ENCODE measurements at regions not wholly inside any gene's neighbourhood (a gene's known extent, or its start where the extent isn't known, plus 50 kb on each side); places are given as distances from the start of the nearest gene placed in this dataset.

DNA sequence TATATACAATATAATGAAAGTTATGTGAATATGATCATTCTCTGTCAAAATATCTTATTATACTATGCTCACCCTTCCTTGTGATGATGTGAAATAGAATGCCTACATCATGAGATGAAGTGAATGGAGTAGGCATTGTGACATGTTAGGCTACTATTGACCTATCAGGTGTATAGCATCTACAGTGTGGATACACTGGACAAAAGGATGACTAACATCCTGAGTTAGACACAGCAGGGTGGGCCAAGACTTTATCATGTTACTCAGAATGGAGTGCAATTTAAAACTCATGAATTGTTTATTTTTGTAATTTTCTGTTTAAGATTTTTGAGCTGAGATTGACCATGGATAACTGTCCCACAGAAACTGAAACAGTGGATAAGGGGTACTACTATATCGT lies 53.4 kb upstream of the NAV3 start:
- DNase-seq = no peak

DNA sequence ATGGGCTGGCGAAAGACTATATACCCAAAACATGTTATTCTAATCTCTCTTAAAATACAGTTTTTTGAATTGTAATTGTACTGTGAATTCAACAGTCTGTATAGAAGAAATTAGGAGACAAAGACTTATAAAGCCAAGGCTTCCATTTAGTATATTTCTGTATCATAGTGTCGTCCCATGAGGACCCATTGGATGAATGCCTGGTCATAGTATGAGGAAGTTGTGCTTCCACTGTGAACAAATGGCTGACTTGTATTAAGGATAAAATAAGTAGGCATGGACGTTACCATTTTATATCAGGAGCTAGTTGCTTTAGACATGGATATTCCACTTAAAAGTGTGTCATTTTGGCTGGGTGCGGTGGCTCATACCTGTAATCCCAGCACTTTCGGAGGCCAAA lies 55.9 kb upstream of the NAV3 start:
- DNase-seq = no peak

DNA sequence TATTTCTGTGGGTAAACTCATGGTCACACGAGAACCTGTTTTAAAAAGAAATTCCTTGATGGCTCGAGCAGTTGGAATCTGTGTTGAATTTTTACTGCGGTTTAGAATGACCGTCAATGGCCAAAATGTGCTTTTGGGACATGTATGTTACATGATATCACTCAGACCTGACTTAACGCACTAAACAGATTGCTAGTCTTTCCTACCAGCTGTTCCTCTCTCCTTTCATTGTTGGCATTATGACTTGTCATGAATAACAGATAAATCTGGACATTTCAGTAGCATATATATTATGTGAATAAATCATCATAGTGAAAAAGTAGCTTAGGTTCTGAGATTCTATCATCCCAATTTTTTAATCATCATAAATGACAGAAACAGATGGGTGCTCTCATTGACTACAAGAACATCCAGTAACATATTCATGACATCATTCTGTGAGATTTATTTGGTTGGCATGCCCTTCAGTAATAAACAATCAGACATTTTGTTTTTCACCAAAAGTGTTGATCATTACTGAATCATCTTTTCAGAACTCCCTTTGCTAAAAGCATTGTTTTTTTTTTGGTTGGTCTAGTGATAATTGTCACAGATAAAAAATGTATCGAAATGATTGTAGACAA lies 57.9 kb upstream of the NAV3 start:
- peak; percentile 25 for DNase-seq

DNA sequence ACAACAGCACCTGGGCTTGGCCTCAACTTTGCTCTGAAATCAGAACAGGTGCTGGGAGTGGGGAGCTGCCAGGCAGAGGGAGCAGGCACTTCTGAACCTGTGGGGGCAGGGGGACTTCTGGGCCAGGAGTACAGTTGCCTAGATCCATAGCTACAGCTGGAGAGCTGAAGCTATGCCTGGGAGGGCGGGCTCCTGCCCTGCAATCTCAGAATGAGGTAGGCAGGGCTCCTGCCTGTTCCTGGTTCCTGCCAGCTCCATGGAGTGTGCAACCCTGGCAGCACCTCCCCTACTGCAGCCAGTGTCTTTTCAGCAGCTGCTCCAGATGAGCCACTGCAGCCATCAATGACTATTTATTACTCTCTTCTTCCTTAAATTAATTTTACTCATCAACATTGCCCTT lies 62.1 kb upstream of the NAV3 start:
- no peak for DNase-seq

DNA sequence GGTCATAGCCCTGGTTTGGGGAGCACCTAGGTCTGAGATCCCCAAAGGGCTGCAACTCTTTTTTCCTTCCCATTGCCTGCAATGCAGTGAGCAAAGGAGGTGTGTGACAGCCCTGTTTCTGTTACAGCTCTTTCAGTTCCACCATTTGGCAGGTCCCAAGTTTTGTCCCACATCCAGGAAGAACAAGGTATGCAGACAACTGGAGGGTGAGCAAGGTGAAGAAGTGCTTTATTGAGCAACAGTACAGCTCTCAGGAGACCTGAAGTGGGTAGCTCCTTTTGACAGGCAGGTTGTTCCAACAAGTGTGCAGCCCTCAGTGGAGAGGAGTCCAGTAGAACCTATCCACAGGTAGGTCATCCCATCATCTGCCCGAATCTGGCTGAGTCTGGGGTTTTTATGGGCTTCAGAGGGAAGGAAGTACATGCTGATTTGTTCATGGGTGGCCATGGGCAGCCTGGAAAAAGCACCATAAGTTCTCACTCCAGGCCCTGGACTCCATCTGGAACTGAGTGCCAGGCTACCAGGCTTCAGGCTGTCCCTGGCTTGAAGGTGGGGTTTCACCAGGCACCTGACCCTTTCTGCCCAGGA lies 62.8 kb upstream of the NAV3 start:
- DNase-seq = no peak

DNA sequence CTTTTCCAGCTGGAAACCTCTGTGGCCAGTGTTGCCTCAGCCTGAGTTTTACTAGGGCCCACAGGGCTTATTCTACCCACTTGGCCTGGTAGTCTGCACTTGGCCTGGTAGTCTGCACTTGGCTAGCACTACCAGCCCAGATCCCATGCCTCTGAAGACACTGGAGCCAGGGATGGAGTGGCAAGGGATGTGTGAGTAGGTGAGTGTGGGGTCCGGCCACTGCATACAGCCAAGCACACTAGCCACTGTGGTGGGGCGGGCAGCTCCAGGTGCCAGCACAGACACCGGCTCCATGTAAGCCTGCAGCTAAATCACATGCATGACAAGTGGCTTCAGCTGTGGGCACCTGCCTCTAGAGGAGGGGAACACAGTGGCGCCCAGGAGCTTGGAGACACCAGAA lies 63.4 kb upstream of the NAV3 start:
- DNase-seq = no peak

DNA sequence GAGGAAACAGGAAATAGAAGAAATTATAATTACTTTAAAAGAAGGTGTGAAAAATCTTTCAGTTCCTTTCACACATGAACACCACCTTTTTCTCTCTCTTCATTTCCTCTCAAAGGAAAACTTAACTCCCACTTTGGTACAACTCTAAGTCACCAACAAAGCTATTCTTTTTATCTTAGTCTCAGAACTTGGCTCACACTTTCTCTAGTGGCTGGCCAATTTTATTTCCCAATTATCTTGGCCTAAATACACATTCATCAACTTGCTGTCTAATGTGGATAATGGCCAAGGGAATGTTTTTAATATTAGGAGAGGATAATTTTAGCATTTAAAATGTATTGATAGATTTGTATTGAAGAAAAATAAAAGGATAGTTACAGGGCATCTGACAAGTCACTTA lies 64.5 kb upstream of the NAV3 start:
- no peak for DNase-seq

DNA sequence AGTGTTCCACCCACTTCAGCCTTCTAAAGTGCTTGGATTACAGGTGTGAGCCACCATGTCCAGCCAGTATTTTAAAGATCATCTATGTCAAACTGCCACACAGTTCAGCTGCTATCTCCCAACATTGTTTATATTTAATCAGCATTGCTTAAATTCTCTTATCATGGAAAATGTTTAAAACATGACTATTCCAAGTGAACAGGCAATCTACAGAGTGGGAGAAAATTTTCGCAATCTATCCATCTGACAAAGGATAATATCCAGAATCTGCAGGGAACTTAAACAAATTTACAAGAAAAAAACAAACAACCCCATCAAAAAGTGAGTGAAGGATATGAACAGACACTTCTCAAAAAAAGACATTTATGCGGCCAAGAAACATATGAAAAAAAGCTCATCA lies 69.4 kb upstream of the NAV3 start:
- no peak for DNase-seq

DNA sequence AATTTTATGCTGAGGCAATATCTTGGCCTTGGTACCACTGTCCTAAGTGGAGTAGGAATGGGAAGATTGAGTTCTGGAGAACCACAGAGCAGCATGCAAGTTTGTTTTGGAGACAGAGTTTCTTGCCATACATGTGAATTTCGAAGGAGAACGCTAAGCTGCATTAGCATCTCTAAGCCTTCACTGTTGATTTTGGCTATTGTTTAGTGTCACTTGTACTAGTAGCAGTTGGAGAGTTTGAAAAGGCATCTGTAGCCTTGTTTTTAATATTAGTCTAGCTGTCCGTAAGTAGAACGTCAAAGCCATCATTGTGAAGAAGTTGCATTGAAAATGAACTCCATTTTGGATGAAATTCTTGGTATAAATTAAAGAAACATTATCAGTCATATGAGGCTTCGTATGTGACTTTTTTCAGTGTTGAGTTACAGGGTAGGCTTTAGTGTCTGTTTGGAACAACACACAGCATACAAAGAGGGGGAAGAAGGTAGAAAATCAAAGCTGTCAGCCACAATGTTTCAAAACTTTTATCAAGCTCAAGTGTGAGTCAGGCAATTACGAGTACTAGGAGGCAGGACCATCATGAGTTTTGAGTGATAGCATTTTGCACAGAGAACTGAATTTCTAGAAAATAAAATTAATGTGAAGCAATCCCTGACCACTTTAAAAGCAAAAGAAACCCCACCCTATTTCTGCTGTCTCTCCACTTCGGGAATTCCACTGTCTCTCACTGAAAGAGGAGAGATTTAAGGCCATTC lies 70.2 kb upstream of the NAV3 start:
- DNase-seq = no peak

DNA sequence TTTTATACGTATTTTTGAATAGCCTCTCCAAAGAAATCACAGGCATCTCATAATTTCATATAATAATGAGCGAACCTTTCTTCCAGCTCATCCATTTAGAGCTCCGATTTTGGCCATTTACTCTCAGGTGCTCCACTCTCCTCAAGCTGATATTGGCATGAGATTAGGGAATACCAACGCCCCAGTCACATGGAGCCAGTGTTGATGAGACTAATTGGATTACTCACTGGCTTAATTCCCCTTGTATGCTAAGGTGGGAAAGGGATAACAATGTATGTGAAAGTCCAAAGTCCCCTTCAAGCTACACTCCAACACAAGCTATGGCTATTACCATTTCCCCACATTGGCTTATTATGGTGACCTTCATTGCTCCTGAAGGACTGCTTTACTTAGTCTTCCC lies 76.6 kb upstream of the NAV3 start:
- DNase-seq = no peak

DNA sequence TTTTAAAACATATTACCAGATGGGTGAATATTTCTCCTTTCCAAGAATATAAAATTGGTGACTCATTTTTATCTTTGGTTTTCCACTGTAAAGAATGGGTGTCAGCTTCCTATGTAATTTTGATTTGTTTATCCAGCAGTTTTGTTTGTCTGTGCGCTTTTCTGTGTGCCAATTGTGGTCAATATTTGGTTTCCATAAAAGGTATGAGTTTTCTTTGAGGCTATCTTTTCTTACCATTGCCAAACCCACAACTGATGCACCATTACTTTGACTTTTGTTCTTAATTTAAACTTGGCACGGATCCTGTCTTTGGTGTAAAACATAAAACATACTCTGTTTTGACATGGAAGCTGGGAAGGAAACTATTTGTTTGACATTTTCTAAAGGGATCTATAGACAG lies 78.8 kb upstream of the NAV3 start:
- DNase-seq = no peak

DNA sequence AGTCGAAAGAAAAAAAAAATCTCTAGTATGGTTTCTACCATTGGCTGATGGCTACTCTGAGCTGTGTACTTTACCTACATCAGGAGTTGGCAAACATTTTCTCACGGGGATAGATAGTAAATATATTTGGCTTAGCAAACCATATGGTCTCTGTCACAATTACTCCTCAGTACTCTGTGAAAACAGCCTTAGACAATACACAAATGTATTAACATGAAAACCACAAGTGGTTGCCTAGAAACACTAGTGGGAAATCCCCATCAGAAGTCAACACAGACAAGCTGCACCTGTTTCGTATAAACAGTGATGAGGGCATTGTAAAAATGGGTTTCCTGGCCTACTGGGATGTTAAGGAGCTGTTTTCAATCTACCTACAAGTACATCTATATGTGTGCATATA lies 84.6 kb upstream of the NAV3 start:
- DNase-seq = peak; percentile 11

DNA sequence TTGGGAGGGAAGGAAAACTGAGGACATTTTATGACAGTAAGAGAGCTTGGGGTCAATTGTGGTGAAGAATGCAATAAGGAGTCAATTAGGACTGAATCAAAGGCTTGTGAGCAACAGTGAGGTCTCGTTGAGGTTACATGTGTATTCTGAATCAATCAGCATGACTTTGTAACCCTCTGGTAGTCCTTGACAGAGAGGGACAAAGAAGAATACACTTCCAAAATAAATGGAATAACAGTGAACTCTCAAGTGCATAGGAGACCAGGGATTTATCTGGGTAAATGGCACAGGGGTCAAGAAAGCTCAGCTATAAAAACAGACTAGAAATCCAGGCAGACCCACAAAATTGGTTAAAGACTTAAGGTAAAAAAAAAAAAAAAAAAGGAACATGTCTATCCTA lies 85.1 kb upstream of the NAV3 start:
- DNase-seq = no peak

DNA sequence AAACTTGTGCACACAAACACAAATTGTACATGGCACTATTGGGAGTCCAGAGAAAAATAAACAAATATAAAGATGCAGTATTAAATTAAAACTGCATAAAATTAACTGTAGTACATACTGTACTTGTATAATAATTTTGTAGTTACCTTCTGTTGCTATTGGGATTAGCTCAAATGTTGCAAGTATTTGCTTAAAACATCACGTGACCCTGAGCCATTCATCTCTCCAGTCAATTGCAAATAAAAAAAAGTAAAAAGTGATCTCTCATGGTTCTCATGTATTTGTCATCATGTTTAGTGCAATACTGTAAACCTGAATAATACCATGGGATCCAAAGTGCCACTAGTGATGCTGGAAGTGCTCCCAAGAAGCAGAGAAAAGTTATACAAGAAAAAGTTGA lies 88.1 kb upstream of the NAV3 start:
- no peak for DNase-seq

DNA sequence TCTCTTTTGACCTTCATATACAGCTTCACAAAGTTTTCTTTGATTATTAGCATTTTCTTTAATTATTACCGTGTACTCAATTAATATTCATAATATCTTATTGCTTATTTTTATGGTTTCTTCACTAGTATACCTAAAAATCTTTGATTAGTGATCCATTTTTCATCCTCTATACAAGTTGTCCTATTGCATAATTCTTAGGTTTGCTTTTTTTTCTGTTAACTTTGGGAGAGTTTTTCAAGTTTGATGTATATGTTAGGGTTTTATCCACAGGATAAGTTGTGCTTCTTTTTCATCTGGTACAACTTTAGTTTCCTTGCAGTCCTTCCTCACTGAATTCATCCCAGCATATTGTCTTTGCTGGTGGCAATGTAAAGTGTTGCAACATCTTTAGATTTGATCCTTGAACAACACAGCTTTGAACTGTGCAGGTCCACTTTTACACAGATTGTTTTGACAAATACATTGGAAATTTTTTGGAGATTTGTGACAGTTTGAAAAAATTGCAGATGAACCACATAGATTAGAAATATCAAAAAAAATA lies 88.6 kb upstream of the NAV3 start:
- DNase-seq = no peak

DNA sequence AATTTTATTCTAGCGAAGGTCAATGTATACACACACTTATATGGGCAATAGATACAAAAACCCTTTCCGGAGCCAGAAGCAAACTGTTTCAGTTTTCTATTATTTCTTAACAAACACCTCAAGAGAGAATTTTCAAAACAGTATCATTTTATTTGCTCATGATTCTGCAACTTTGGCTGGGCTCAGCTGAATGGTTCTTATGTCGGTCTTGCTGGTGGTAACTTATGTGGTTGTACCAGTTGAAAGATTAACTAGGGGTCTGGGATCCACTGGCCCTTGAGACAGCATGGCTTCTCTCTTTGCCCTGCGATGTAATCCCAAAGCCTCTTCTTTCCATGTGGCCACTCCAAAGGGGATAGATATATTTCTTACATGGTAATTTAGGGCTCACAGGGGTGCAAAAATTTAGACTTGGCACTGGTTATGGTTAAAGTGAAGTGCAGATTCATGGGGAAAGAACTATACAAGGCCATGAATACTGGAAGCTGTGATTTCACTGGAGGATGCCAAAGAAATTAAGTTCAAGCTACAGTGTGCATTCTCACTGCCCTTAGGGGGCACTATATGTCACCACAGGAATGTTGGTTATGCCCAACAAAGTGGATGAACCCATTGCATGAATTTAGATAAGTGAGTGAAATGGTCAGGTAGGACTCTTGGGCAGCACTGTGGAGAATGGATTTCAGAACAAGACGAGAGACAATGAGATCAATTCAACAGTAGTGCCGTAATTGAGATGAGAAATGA lies 94.3 kb upstream of the NAV3 start:
- no peak for DNase-seq

DNA sequence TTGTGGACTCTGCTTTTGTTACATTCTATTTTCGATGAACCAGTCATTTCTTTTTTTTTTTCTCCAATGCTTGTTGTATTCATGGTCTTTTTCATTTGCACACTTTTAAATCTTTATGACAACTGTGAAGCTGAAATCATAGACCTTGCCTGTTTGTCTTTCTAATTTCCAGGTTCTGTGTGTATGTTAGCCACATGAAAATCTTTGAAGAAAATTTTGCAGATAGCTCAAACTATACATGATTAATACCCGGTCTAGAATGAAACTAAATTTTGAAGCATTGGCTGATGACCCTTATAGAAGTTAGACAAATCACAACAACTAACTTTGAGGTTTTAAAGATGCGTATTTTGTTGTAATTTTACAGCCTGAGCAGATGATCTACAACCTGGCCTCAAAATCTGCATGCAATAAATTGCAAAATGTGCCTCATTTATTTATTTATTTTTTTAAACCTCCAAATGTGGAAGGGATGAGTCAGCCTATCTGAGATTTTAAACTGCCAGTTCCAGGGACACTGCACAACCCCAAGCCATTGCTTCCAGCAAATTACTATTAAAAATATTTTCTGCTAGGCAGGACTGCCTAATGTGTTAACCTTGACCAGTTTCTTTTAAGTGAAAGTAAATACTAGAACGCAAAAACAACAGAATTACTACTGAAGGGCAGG lies 96.3 kb upstream of the NAV3 start:
- no peak for DNase-seq

DNA sequence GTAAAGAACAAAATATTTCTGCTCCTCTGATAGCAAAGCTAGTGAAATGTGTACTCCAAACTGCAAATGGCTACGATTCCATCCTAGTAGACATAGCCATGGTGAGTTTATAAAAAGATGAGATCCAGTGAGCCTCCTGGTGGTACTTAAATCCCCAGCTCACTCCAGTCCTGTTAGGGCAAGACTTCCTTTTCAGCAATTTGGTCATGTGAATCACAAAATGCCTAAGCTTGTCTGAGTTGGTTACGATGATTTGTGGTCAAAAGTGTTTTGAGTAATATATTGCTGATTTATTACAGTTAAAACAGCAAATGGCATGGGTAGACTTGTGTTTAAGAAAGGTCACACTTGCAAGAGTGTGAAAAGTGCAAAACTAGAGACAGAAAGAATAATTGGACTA lies 102.7 kb upstream of the NAV3 start:
- no peak for DNase-seq

DNA sequence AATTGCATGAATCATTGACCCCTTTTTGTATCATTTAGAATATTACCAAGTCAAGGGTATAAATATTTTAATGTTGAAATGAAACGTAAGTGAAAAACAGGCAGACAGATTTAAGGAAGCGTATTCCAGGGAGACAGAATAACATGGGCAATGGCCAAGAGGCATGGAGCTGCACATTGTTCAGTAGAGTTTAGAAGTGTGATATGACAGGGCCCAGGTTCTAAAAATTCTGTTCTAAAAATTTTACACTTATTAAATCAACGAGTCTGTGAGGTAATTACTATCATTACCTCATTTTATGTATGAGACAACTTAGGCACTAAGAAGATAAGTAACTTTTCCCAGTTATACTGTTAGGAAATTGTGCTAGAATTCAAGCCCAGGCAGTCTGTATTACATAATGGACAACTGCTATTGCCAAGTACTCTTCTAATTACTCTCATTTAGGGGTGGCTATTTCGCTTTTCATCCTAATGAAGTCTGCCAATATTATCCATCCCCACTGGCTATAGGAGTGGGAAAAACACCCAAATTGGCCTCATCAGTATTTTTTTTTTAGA lies 103.2 kb upstream of the NAV3 start:
- no peak for DNase-seq

DNA sequence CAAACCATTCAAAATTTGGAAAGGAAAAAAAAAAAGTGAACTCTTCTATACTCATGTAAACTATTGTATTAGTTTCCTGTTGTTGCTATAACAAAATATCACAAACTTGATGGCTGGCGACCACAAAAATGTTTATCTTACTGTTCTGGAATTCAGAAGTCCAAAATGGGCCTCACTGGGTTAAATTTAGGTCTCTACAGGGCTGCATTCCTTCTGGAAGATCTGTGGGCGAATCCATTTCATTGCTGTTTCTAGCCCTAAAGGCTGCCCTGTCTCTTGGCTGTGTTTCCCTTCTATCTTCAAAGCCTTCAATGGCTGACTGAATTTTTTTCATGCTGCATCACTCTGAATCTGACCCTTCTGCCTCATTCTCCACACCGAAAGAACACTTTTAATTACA lies 105.1 kb upstream of the NAV3 start:
- no peak for DNase-seq

DNA sequence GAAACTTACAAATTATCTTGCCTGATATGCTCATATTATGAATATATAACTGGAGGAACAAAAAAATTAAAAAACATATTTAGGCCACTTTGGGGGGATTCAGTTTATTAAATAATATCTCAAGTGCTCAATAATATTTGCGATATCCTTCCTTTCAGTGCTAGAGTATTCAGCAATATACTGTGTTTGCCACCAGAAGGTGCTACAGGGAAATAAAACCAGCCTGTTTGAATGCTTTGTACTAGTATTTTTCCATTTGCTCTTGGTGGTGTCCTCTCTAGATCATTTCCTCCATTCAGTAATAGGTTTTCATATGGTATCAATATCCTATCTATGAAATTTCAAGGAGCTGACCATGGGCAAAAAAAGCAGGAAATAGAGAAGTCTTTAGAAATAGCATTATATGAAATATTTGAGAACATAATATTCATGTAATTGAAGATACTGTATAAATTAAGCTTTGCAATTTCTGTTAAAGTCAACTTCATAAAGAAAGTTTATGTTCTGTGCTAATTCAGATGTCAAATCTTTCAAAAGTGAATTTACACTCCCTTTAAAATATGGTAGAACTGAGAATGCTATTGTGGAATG lies 106.2 kb upstream of the NAV3 start:
- peak; percentile 60 for DNase-seq

DNA sequence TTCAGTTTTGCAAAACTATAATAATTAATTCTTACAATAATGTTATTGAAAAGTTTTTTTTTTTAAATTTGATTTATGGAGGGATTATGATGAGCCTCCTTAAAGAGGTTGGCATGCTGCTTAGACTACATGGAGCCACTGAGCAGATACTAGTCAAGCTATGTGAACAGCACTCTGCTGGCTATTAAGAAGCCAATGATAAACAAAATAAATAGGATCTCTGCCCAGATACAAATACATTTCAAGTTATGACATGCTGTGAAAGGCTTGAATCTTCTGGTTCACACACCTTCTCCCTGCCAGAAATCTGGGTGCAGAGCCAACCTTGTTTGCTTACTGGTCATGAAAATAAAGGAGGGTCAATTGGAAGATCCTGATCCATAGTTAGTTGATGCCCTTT lies 107.4 kb upstream of the NAV3 start:
- no peak for DNase-seq
